ENCODE measurements at regions not wholly inside any gene's neighbourhood (a gene's known extent, or its start where the extent isn't known, plus 50 kb on each side); places are given as distances from the start of the nearest gene placed in this dataset.
"Not testable (repeated sequence)": the region's sequence is repeated elsewhere in the genome, so short reads cannot be mapped to it uniquely, and the experiment has no call there.

DNA sequence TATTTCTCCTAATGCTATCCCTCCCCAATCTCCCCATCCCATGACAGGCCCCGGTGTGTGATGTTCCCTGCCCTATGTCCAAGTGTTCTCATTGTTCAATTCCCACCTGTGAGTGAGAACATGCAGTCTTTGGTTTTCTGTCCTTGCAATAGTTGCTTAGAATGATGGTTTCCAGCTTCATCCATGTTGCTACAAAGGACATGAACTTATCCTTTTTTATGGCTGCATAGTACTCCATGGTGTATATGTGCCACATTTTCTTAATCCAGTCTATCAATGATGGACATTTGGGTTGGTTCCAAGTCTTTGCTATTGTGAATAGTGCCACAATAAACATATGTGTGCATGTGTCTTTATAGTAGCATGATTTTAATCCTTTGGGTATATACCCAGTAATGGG, 51.3 kb upstream of the RIOK2 start:
- Mint-ChIP-seq H3K9me3 (ENCODE audit: unreplicated experiment) (peaks cover 13% of the 10 kb centered on the region), H3K4me1 (ENCODE audit: unreplicated experiment) (peaks cover 18% of the 10 kb centered on the region), H3K36me3 (ENCODE audit: unreplicated experiment) (peaks cover 13% of the 10 kb centered on the region)
- DNase-seq (ENCODE audit: extremely low spot score, unreplicated experiment); H3K4me3 Mint-ChIP-seq (ENCODE audit: unreplicated experiment); H3K27ac Mint-ChIP-seq (ENCODE audit: unreplicated experiment); H3K27me3 Mint-ChIP-seq (ENCODE audit: unreplicated experiment): not testable (repeated sequence)

DNA sequence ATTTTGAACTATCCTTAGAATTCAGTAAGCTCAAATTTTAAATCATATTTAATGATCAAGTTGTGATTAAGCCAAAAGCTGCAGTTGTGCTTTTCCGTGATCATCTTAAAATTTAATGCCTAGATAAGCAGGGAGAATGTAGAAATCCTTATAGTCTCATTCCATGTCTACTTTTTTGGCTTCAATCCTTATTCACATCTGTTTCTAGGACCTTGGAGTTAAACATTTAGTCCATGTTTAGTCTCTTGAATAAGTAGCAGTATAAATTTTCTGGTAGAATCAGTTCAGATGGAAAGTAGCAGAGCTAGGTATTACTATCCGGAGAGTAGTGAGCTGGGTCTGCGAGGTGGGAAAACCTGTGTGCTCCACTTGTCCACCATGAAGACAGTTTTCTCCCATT, 59.3 kb upstream of the RIOK2 start:
- Mint-ChIP-seq H3K4me1 (ENCODE audit: unreplicated experiment) (no peaks in the 10 kb centered on the region), H3K27ac (ENCODE audit: unreplicated experiment) (no peak overlapping the region), H3K4me3 (ENCODE audit: unreplicated experiment) (no peak overlapping the region), H3K27me3 (ENCODE audit: unreplicated experiment) (no peaks in the 10 kb centered on the region), H3K9me3 (ENCODE audit: unreplicated experiment) (peaks cover 8% of the 10 kb centered on the region), H3K36me3 (ENCODE audit: unreplicated experiment) (peaks cover 12% of the 10 kb centered on the region)
- DNase-seq (ENCODE audit: extremely low spot score, unreplicated experiment), result no peak
- TF ChIP-seq, protein P1, sequence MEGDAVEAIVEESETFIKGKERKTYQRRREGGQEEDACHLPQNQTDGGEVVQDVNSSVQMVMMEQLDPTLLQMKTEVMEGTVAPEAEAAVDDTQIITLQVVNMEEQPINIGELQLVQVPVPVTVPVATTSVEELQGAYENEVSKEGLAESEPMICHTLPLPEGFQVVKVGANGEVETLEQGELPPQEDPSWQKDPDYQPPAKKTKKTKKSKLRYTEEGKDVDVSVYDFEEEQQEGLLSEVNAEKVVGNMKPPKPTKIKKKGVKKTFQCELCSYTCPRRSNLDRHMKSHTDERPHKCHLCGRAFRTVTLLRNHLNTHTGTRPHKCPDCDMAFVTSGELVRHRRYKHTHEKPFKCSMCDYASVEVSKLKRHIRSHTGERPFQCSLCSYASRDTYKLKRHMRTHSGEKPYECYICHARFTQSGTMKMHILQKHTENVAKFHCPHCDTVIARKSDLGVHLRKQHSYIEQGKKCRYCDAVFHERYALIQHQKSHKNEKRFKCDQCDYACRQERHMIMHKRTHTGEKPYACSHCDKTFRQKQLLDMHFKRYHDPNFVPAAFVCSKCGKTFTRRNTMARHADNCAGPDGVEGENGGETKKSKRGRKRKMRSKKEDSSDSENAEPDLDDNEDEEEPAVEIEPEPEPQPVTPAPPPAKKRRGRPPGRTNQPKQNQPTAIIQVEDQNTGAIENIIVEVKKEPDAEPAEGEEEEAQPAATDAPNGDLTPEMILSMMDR (IDR thresholded peaks at IDR 0.05), result no peak

DNA sequence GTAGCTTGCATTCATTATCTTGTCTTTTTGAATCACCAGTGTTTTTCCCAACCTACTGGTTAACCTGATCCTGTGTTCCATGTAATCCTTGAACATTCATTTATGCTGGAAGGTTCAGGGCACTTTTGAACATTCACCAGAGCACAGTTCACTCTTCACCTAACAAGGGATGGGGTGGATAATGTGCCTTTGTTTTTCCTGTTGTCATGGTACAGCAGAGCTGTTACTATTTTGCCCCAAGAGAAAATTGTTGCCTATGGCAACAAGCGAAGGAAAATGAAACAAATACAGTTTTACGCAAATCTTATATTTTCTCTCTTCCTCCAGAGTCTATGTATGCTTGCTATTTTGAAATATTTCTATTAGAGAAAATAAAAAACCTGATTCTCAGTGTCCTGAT, 60.3 kb upstream of the RIOK2 start:
- TF ChIP-seq, protein P1 (IDR thresholded peaks at IDR 0.05), result no peak
- no peak overlapping the region for H3K4me3 Mint-ChIP-seq (ENCODE audit: unreplicated experiment)
- H3K9me3 Mint-ChIP-seq (ENCODE audit: unreplicated experiment), result peaks cover 14% of the 10 kb centered on the region
- no peak for DNase-seq (ENCODE audit: extremely low spot score, unreplicated experiment)
- H3K27me3 Mint-ChIP-seq (ENCODE audit: unreplicated experiment), result no peaks in the 10 kb centered on the region
- H3K36me3 Mint-ChIP-seq (ENCODE audit: unreplicated experiment), result peaks cover 13% of the 10 kb centered on the region
- H3K4me1 Mint-ChIP-seq (ENCODE audit: unreplicated experiment), result no peaks in the 10 kb centered on the region
- no peak overlapping the region for H3K27ac Mint-ChIP-seq (ENCODE audit: unreplicated experiment)

DNA sequence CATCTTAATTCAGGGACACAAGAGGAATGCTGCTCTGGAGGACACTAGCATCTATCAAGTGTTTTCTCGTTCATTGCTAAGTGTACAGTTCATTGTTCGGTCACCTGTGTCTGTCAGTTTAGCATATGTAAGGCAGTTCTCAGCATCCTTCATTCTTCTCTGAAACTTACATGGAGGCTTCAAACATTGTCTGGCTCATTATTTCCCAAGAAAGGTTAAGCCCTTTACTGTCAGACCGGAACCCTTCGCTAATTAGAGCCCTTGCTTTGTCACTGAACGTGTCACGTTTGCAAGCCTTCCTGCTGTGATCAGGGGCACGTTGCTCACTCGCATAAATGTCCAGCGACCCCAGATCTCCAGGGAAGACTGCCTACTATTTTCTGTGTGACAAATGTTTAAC, 62.3 kb upstream of the RIOK2 start:
- Mint-ChIP-seq H3K9me3 (ENCODE audit: unreplicated experiment) (peaks cover 17% of the 10 kb centered on the region), H3K4me3 (ENCODE audit: unreplicated experiment) (no peak overlapping the region), H3K4me1 (ENCODE audit: unreplicated experiment) (no peaks in the 10 kb centered on the region), H3K27me3 (ENCODE audit: unreplicated experiment) (no peaks in the 10 kb centered on the region), H3K27ac (ENCODE audit: unreplicated experiment) (no peak overlapping the region), H3K36me3 (ENCODE audit: unreplicated experiment) (peaks cover 6% of the 10 kb centered on the region)
- no peak for DNase-seq (ENCODE audit: extremely low spot score, unreplicated experiment)
- TF ChIP-seq, protein P1 (IDR thresholded peaks at IDR 0.05), result no peak

DNA sequence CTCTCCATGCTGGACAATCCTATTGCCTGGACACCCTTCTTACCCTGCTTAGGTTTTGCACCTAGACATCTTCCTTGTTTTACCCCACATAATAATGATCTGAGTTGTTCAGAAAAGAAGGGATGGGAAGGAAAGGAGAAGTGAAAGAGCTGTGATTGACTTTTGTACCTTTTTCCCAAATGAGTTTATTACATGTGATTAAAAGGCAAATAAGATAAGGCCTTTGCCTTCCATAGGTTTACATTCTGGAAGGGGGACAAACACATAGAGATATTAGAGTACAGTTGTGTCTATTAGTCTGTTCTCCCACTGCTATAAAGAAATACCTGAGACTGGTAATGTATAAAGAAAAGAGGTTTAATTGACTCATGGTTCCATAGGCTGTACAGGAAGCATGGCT, 67.1 kb upstream of the RIOK2 start:
- H3K36me3 Mint-ChIP-seq (ENCODE audit: unreplicated experiment), result peaks cover 6% of the 10 kb centered on the region
- no peaks in the 10 kb centered on the region for H3K4me1 Mint-ChIP-seq (ENCODE audit: unreplicated experiment)
- H3K27ac Mint-ChIP-seq (ENCODE audit: unreplicated experiment), result no peak overlapping the region
- DNase-seq (ENCODE audit: extremely low spot score, unreplicated experiment), result no peak
- H3K9me3 Mint-ChIP-seq (ENCODE audit: unreplicated experiment), result peaks cover 19% of the 10 kb centered on the region
- no peaks in the 10 kb centered on the region for H3K27me3 Mint-ChIP-seq (ENCODE audit: unreplicated experiment)
- H3K4me3 Mint-ChIP-seq (ENCODE audit: unreplicated experiment), result no peak overlapping the region
- TF ChIP-seq, protein P1 (IDR thresholded peaks at IDR 0.05), result no peak

DNA sequence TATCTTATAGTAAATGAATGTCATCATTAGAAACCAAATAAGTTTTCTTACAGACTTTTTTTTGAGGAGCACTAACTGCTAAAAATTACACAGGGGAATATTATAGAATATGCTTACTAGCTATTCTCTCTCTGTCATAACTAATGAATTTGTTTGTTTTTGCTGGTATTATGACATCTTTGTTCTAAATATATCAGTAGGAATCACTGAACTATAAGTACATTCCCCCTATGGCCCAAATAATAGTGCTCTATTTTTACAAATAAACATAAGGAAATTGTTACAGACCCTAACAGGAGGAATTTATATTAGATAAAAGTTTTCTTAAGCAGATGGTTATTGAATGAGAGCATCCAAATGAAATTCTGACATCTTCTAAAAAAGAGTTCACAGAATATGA, 83.0 kb upstream of the RIOK2 start:
- H3K4me1 Mint-ChIP-seq (ENCODE audit: unreplicated experiment), result no peaks in the 10 kb centered on the region
- H3K27me3 Mint-ChIP-seq (ENCODE audit: unreplicated experiment), result peaks cover 9% of the 10 kb centered on the region
- H3K27ac Mint-ChIP-seq (ENCODE audit: unreplicated experiment), result no peak overlapping the region
- DNase-seq (ENCODE audit: extremely low spot score, unreplicated experiment), result no peak
- no peaks in the 10 kb centered on the region for H3K36me3 Mint-ChIP-seq (ENCODE audit: unreplicated experiment)
- H3K4me3 Mint-ChIP-seq (ENCODE audit: unreplicated experiment), result no peak overlapping the region
- TF ChIP-seq, protein P1 (IDR thresholded peaks at IDR 0.05), result no peak
- H3K9me3 Mint-ChIP-seq (ENCODE audit: unreplicated experiment), result peaks cover 4% of the 10 kb centered on the region

Data from osteocyte (in vitro differentiated cells).